HEK293 (cell line): ENCODE measurements at regions not wholly inside any gene's neighbourhood (a gene's known extent, or its start where the extent isn't known, plus 50 kb on each side); places are given as distances from the start of the nearest gene placed in this dataset.

ENCODE experiments used
- BCL11A ChIP-seq: fragments of 450-650 bp; formaldehyde crosslinking; IDR thresholded peaks from 2 replicates; pipeline ENCODE4 v1.5.1; 2016; ENCODE audit warnings: low read depth, missing biosample characterization, missing genetic modification characterization
- BCL6B ChIP-seq: fragments of 450-650 bp; formaldehyde crosslinking; IDR thresholded peaks from 2 replicates; pipeline ENCODE4 v1.5.1; 2017; ENCODE audit warnings: missing biosample characterization, missing genetic modification characterization
- CTCF ChIP-seq: fragments of 450-650 bp; formaldehyde crosslinking; IDR thresholded peaks from 2 replicates; pipeline ENCODE4 v1.5.1; 2016; ENCODE audit warnings: missing biosample characterization, missing genetic modification characterization
- ELK4 ChIP-seq: IDR thresholded peaks from 2 replicates; pipeline ENCODE4 v1.6.1; 2011; ENCODE audit warnings: mild to moderate bottlenecking, low read depth, low read length, borderline replicate concordance
- MEIS1 ChIP-seq: sonication (generic); formaldehyde crosslinking; IDR thresholded peaks from 2 replicates; pipeline ENCODE4 v1.8.1; 2022; ENCODE audit warnings: missing genetic modification reagents, mild to moderate bottlenecking, borderline replicate concordance
- MYNN ChIP-seq: fragments of 450-650 bp; formaldehyde crosslinking; IDR thresholded peaks from 2 replicates; pipeline ENCODE4 v1.5.1; 2016; ENCODE audit warnings: missing biosample characterization, missing genetic modification characterization, borderline replicate concordance
- ZBTB20 ChIP-seq: fragments of 450-650 bp; formaldehyde crosslinking; IDR thresholded peaks from 2 replicates; pipeline ENCODE4 v1.5.1; 2016; ENCODE audit warnings: missing biosample characterization, missing genetic modification characterization
- ZNF121 ChIP-seq: fragments of 450-650 bp; formaldehyde crosslinking; IDR thresholded peaks from 2 replicates; pipeline ENCODE4 v1.5.1; 2016; ENCODE audit warnings: missing biosample characterization, missing genetic modification characterization
- ZNF175 ChIP-seq: fragments of 450-650 bp; formaldehyde crosslinking; IDR thresholded peaks from 2 replicates; pipeline ENCODE4 v1.5.1; 2016; ENCODE audit warnings: missing biosample characterization, missing genetic modification characterization
- ZNF366 ChIP-seq: fragments of 450-650 bp; formaldehyde crosslinking; conservative IDR thresholded peaks from 2 replicates; pipeline ENCODE4 v1.5.1; 2016; ENCODE audit warnings: missing biosample characterization, missing genetic modification characterization
- ZNF521 ChIP-seq: fragments of 450-650 bp; formaldehyde crosslinking; IDR thresholded peaks from 2 replicates; pipeline ENCODE4 v1.5.1; 2017; ENCODE audit warnings: missing biosample characterization, mild to moderate bottlenecking, missing genetic modification characterization
- ZNF626 ChIP-seq: fragments of 450-650 bp; sonication (Bioruptor Pico); formaldehyde crosslinking; IDR thresholded peaks from 2 replicates; pipeline ENCODE4 v1.5.1; 2018; ENCODE audit warnings: missing biosample characterization, missing genetic modification characterization, inconsistent platforms
- ZNF747 ChIP-seq: fragments of 450-650 bp; formaldehyde crosslinking; IDR thresholded peaks from 2 replicates; pipeline ENCODE4 v1.5.1; 2016; ENCODE audit warnings: missing biosample characterization, missing genetic modification characterization

GRCh38 chr18:40630496-40630895, 1324.5 kb upstream of the PIK3C3 start:
- TF ChIP-seq CTCF (tag by site-specific recombination) = no peak
- TF ChIP-seq ZNF366 = no peak
- no peak for TF ChIP-seq BCL11A (tag by site-specific recombination)
- no peak for TF ChIP-seq ZNF626 (tag by site-specific recombination)
- TF ChIP-seq ZBTB20 (tag by site-specific recombination) = no peak
- TF ChIP-seq ZNF175 (tag by site-specific recombination) = no peak
- no peak for TF ChIP-seq ZNF121 (tag by site-specific recombination)
- TF ChIP-seq ZNF747 = no peak
- no peak for TF ChIP-seq BCL6B (tag by site-specific recombination)
- TF ChIP-seq ELK4 = no peak
- no peak for TF ChIP-seq MYNN (tag by site-specific recombination)
- no peak for TF ChIP-seq MEIS1
- TF ChIP-seq ZNF521 (tag by site-specific recombination) = no peak
